ENCODE measurements at regions not wholly inside any gene's neighbourhood (a gene's known extent, or its start where the extent isn't known, plus 50 kb on each side); places are given as distances from the start of the nearest gene placed in this dataset.

DNA sequence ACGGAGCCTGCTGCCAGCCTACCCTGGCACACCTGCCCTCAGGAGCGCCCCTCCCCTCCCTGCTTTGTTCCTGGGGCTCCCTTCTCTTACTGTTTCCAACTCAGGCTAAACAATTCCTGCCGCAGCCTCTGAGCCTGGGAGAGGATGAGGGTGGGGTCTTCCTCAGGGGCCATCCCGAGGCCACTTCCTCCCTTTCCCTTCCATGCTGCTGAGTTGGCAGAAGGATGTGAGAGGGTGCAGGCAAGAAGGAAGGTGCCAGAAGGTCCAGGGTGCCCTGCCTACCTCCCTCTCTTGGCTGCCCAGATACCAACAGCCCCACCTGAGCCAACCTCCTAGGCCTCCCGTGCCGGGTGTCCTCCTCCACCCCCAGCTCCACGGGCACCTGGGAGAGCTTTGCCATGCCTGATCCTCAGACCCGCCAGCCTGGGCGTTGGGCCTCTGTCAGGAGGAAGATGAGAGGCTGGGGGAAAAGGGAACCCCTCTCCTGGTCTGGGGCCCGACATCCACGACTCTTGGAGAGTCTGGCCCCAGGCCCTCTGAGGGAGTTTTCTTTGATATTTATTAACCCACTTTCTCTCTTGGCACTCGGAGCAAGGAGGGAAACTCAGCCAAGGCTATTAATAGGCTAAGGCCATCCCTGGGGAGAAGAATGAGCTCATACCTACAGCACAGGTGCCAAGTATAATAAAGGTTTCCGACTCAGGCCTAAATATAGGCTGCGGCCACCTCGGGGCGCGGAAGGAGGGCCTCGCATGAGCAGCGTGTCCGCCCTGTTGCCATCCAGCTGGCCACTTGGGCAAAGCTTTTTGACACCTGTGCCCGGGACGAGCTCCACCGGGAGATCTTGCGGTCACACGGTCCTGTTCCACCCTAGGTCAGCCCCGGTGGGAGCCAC, 232.0 kb downstream of the ENGASE start:
- no peaks in the 10 kb centered on the region; the same call in none of the 2 replicates for H3K27me3 ChIP-seq (ENCODE audit: control insufficient read depth, insufficient read depth, low read length)
- no peaks in the 10 kb centered on the region for H3K4me1 ChIP-seq (ENCODE audit: control insufficient read depth, insufficient read depth, low read length)
- H3K9me3 ChIP-seq (ENCODE audit: control insufficient read depth, insufficient read depth, low read depth, low read length) = no peaks in the 10 kb centered on the region
- POLR2A ChIA-PET = no interaction called here
- TF ChIP-seq, protein P1, sequence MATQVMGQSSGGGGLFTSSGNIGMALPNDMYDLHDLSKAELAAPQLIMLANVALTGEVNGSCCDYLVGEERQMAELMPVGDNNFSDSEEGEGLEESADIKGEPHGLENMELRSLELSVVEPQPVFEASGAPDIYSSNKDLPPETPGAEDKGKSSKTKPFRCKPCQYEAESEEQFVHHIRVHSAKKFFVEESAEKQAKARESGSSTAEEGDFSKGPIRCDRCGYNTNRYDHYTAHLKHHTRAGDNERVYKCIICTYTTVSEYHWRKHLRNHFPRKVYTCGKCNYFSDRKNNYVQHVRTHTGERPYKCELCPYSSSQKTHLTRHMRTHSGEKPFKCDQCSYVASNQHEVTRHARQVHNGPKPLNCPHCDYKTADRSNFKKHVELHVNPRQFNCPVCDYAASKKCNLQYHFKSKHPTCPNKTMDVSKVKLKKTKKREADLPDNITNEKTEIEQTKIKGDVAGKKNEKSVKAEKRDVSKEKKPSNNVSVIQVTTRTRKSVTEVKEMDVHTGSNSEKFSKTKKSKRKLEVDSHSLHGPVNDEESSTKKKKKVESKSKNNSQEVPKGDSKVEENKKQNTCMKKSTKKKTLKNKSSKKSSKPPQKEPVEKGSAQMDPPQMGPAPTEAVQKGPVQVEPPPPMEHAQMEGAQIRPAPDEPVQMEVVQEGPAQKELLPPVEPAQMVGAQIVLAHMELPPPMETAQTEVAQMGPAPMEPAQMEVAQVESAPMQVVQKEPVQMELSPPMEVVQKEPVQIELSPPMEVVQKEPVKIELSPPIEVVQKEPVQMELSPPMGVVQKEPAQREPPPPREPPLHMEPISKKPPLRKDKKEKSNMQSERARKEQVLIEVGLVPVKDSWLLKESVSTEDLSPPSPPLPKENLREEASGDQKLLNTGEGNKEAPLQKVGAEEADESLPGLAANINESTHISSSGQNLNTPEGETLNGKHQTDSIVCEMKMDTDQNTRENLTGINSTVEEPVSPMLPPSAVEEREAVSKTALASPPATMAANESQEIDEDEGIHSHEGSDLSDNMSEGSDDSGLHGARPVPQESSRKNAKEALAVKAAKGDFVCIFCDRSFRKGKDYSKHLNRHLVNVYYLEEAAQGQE (IDR thresholded peaks at IDR 0.05; ENCODE audit: insufficient read depth in 1 of 2, low read depth in 2 of 2, low read length in 1 of 2) = no peak
- H3K4me3 ChIP-seq (ENCODE audit: low read depth in 2 of 2, low read length in 2 of 2) = no peak overlapping the region
- intact Hi-C loops (cut with micrococcal nuclease; ENCODE audit: unreplicated experiment) = no loop called here
- no peak for DNase-seq (ENCODE audit: low read depth, low spot score)
- CTCF ChIA-PET = interaction anchor here (0.6 kb wide), 1 partner anchor 85 kb away, joined by 4 read pairs; no protein-coding TSS in a partner anchor
- no peak overlapping the region for H3K27ac ChIP-seq (ENCODE audit: low read length)
- BruUV-seq (replicated peaks) = no TSS peak
- no peak for ATAC-seq
- in situ Hi-C loops (cut with HindIII; ENCODE audit: low pct_unique_long_range_greater_than_20kb, low sequenced_read_pairs) = no loop called here
- no peaks in the 10 kb centered on the region for H3K36me3 ChIP-seq (ENCODE audit: control insufficient read depth, insufficient read depth, low read length)

DNA sequence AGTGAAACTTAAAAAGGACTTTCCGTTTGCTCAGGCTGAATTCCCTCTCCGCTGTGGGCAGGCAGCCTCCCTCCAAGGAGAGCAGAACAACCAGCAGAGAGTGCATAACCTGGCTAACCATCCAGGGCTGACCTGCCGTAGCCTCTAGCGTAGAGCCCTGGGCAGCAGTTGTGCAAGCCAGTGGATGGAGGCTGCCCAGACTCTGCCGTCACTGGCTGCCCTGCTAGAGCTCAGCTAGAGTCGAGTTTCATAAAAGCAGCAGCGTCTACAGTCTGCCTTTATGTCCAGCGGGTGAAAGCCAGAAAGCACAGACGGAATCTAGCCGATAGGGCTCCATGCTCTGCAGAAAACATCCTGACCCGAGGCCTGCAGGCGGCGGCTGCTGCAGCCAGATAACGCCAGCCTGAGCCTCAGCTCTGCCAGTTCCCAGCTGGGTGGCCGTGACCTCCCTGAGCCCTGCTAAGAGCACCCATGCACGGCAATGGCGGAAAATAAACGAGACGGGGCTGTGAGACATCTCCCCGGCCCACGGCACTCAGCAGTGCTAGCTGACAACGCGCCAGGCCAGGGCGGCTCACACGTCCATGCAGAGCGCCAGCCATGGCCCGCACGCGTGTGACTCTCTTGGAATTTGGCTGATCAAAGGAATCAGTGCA, 231.3 kb downstream of the ENGASE start:
- Histone ChIP-seq H3K4me1 (ENCODE audit: control insufficient read depth, insufficient read depth, low read length) (no peaks in the 10 kb centered on the region), H3K9me3 (ENCODE audit: control insufficient read depth, insufficient read depth, low read depth, low read length) (no peaks in the 10 kb centered on the region), H3K27me3 (ENCODE audit: control insufficient read depth, insufficient read depth, low read length) (no peaks in the 10 kb centered on the region; the same call in none of the 2 replicates), H3K36me3 (ENCODE audit: control insufficient read depth, insufficient read depth, low read length) (no peaks in the 10 kb centered on the region), H3K4me3 (ENCODE audit: low read depth in 2 of 2, low read length in 2 of 2) (no peak overlapping the region), H3K27ac (ENCODE audit: low read length) (no peak overlapping the region)
- BruUV-seq (replicated peaks) = no TSS peak
- no peak for DNase-seq (ENCODE audit: low read depth, low spot score)
- CTCF ChIA-PET = interaction anchor here (0.6 to 1.1 kb wide), 2 partner anchors 83 to 86 kb away, joined by 3 to 4 read pairs; no protein-coding TSS in a partner anchor
- POLR2A ChIA-PET = no interaction called here
- no peak for TF ChIP-seq TCF7L2 (IDR thresholded peaks at IDR 0.05; ENCODE audit: low read depth, low read length)
- TF ChIP-seq POLR2AphosphoS5 (IDR thresholded peaks at IDR 0.05; ENCODE audit: low read depth, low read length) = no peak
- TF ChIP-seq, protein P1 (IDR thresholded peaks at IDR 0.05; ENCODE audit: insufficient read depth in 1 of 2, low read depth in 2 of 2, low read length in 1 of 2) = no peak
- ATAC-seq = no peak; the same call in 1 of the 2 replicates
- in situ Hi-C loops (cut with HindIII; ENCODE audit: low pct_unique_long_range_greater_than_20kb, low sequenced_read_pairs) = no loop called here
- intact Hi-C loops (cut with micrococcal nuclease; ENCODE audit: unreplicated experiment) = no loop called here
